ENCODE measurements at regions not wholly inside any gene's neighbourhood (a gene's known extent, or its start where the extent isn't known, plus 50 kb on each side); places are given as distances from the start of the nearest gene placed in this dataset.
"Not testable (repeated sequence)": the region's sequence is repeated elsewhere in the genome, so short reads cannot be mapped to it uniquely, and the experiment has no call there.

GRCh38 chr2:138324068-138324771 is 177.3 kb upstream of the SPOPL start:
- DNase-seq = no peak

- no peak for DNase-seq
Measured at GRCh38 chr2:138327967-138328366, 173.6 kb upstream of the SPOPL start.

GRCh38 chr2:138329162-138329561 is 172.4 kb upstream of the SPOPL start:
- no peak for DNase-seq

GRCh38 chr2:138329591-138329990 is 172.0 kb upstream of the SPOPL start:
- DNase-seq = no peak

GRCh38 chr2:138333121-138333520 is 168.4 kb upstream of the SPOPL start:
- no peak for DNase-seq

- no peak for DNase-seq
Measured at GRCh38 chr2:138333677-138334076, 167.9 kb upstream of the SPOPL start.

- no peak for DNase-seq
Measured at GRCh38 chr2:138334323-138334722, 167.2 kb upstream of the SPOPL start.

- DNase-seq = no peak
Measured at GRCh38 chr2:138335036-138335435, 166.5 kb upstream of the SPOPL start.

- no peak for DNase-seq
Measured at GRCh38 chr2:138336146-138336545, 165.4 kb upstream of the SPOPL start.

GRCh38 chr2:138355244-138355643 is 146.3 kb upstream of the SPOPL start:
- DNase-seq = no peak

- DNase-seq = no peak
Measured at GRCh38 chr2:138356178-138356577, 145.4 kb upstream of the SPOPL start.

- no peak for DNase-seq
Measured at GRCh38 chr2:138359532-138359931, 142.0 kb upstream of the SPOPL start.

GRCh38 chr2:138364554-138365162 is 136.9 kb upstream of the SPOPL start:
- DNase-seq = no peak

GRCh38 chr2:138365581-138365980 is 136.0 kb upstream of the SPOPL start:
- DNase-seq = no peak

- no peak for DNase-seq
Measured at GRCh38 chr2:138369856-138370255, 131.7 kb upstream of the SPOPL start.

- DNase-seq = peak in 1 of 3 experiments; percentile 32
Measured at GRCh38 chr2:138373993-138374408, 127.6 kb upstream of the SPOPL start.

- no peak for DNase-seq
Measured at GRCh38 chr2:138381373-138381772, 120.2 kb upstream of the SPOPL start.

- DNase-seq = no peak
Measured at GRCh38 chr2:138382672-138383071, 118.9 kb upstream of the SPOPL start.

- DNase-seq = not testable (repeated sequence)
Measured at GRCh38 chr2:138386191-138386590, 115.4 kb upstream of the SPOPL start.

GRCh38 chr2:138389063-138389462 is 112.5 kb upstream of the SPOPL start:
- no peak for DNase-seq

- peak in 1 of 3 experiments; percentile 0 for DNase-seq
Measured at GRCh38 chr2:138390316-138390945, 111.1 kb upstream of the SPOPL start.

- no peak for DNase-seq
Measured at GRCh38 chr2:138391946-138392345, 109.6 kb upstream of the SPOPL start.

GRCh38 chr2:138395565-138396306 is 105.8 kb upstream of the SPOPL start:
- no peak for DNase-seq

GRCh38 chr2:138396843-138397242 is 104.7 kb upstream of the SPOPL start:
- DNase-seq = no peak
